NCI-H526 (cell line): ENCODE measurements at regions not wholly inside any gene's neighbourhood (a gene's known extent, or its start where the extent isn't known, plus 50 kb on each side); places are given as distances from the start of the nearest gene placed in this dataset.

Experiments
- DNase-seq, 2 experiments: peaks; one replicate each; lab custom pipeline; 2025; lab: John Stamatoyannopoulos, UW

- no peak for DNase-seq
Measured at GRCh38 chr5:32504329-32504988, 59.9 kb upstream of the ZFR start.

DNA sequence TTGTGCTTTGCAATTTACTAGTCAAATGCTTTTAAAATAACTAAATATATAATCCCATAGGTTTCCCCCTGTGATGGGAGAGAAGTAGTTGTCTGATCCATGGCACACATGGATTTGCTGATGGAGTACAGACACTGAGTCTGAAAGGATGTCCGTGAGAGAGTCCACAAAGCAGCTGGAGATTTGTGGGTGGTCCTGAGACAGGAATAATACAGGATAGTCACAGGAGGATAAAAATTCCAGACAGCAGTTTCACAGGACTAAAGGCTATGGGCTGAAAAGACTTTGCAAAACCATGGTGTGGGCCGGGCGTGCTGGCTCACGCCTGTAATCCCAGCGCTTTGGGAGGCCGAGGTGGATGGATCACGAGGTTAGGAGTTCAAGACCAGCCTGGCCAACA is 58.7 kb upstream of the ZFR start:
- no peak for DNase-seq

- DNase-seq = peak in 1 of 2 experiments; percentile 54
Measured at GRCh38 chr5:32501071-32502002, 56.8 kb upstream of the ZFR start.

GRCh38 chr5:32500181-32500580 is 55.6 kb upstream of the ZFR start:
- DNase-seq = peak; percentile 85 to 95

DNA sequence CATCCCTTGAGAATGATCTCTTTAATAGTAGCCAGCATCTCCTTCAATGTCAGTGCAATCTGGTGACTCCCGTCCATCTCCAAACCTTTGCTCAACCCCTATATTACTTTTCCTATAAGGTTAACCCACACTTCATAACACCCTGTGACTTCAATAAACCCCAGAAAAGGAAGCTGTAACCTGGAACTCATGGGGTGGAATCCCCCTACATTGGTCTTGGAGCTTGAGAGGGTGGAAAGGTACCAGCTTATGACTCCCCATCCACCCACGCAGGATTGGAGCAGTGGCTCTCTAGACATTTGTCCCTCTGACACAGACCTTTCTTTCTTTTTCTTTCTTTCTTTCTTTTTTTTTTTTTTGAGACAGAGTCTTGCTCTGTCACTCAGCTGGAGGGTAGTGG is 54.7 kb upstream of the ZFR start:
- no peak for DNase-seq

DNA sequence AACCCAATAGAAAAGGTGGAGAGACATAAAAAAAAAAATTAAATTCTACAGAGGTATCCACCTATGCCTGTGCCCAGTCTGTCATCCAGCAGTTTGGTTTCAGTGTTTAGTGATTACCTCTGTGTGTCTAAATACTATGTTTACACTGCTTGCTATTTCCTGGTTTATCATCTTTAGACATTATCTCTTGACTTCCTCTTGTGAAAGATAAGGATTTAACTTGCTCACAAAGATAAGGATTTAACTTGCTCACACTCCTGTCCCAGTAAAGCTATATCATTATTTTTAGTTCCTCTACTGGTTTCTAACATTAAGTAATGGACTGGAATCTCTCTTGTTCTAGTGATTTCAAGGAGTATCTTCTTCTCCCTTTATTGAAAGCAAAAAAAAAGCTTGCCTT is 53.9 kb upstream of the ZFR start:
- no peak for DNase-seq

GRCh38 chr5:32496104-32496503 is 51.6 kb upstream of the ZFR start:
- no peak for DNase-seq

- no peak for DNase-seq
Measured at GRCh38 chr5:32494827-32495226, 50.3 kb upstream of the ZFR start.
